ENCODE measurements at regions not wholly inside any gene's neighbourhood (a gene's known extent, or its start where the extent isn't known, plus 50 kb on each side); places are given as distances from the start of the nearest gene placed in this dataset.
"Not testable (repeated sequence)": the region's sequence is repeated elsewhere in the genome, so short reads cannot be mapped to it uniquely, and the experiment has no call there.

DNA sequence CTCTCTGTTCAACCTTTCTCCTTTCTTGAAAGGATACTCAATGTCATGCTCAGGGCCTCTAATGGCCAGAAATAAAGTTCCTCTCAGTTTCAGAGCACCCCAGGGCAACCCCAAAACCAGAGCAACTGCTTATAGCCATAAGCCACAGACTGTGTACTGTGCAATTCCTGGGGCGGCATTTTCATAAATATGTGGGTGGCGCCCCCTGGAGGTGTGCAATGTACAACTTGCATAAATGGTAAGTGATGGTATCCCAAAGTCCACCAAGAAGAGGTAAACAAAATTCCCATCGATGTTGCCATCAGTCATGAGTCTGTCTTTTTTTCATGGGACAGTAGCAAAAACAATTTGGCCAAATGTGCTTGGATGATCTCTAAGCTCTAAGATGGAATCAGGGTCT lies 108.4 kb upstream of the ROPN1B start:
- BruUV-seq (replicated peaks); DNase-seq (ENCODE audit: unreplicated experiment); intact Hi-C loops (cut with micrococcal nuclease); H3K4me3 Mint-ChIP-seq (ENCODE audit: unreplicated experiment); H3K4me1 Mint-ChIP-seq (ENCODE audit: insufficient read depth, unreplicated experiment); POLR2A ChIA-PET; H3K27me3 Mint-ChIP-seq (ENCODE audit: insufficient read depth, unreplicated experiment); CTCF ChIA-PET; H3K27ac Mint-ChIP-seq (ENCODE audit: low read depth, unreplicated experiment); H3K9me3 Mint-ChIP-seq (ENCODE audit: unreplicated experiment); H3K36me3 Mint-ChIP-seq (ENCODE audit: insufficient read depth, unreplicated experiment): not testable (repeated sequence)
- TF ChIP-seq, protein P1, sequence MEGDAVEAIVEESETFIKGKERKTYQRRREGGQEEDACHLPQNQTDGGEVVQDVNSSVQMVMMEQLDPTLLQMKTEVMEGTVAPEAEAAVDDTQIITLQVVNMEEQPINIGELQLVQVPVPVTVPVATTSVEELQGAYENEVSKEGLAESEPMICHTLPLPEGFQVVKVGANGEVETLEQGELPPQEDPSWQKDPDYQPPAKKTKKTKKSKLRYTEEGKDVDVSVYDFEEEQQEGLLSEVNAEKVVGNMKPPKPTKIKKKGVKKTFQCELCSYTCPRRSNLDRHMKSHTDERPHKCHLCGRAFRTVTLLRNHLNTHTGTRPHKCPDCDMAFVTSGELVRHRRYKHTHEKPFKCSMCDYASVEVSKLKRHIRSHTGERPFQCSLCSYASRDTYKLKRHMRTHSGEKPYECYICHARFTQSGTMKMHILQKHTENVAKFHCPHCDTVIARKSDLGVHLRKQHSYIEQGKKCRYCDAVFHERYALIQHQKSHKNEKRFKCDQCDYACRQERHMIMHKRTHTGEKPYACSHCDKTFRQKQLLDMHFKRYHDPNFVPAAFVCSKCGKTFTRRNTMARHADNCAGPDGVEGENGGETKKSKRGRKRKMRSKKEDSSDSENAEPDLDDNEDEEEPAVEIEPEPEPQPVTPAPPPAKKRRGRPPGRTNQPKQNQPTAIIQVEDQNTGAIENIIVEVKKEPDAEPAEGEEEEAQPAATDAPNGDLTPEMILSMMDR (IDR thresholded peaks at IDR 0.05; ENCODE audit: unreplicated experiment), result peak; percentile 16

DNA sequence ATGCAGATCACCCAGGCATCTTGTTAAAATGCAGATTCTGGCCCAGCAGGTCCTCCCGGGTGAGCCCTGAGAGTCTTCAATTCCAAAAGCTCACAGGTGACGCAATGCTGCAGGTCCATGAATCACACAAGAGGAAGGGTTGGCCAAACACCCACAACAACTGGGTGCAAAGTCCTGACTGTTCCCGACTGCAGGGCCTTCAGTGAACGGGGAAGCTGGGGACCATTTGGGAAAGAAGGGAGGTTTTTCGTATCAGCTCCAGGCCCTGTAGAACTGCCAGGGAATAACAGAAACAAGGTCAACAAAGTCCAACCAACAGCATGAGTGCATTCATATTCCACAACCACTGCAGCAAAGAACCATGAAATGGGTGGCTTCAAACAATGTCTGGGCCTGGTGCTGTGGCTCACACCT lies 106.1 kb upstream of the ROPN1B start:
- H3K4me3 Mint-ChIP-seq (ENCODE audit: unreplicated experiment); intact Hi-C loops (cut with micrococcal nuclease); CTCF ChIA-PET; BruUV-seq (replicated peaks); H3K9me3 Mint-ChIP-seq (ENCODE audit: unreplicated experiment); H3K27me3 Mint-ChIP-seq (ENCODE audit: insufficient read depth, unreplicated experiment); H3K4me1 Mint-ChIP-seq (ENCODE audit: insufficient read depth, unreplicated experiment); H3K36me3 Mint-ChIP-seq (ENCODE audit: insufficient read depth, unreplicated experiment); POLR2A ChIA-PET: not testable (repeated sequence)
- H3K27ac Mint-ChIP-seq (ENCODE audit: low read depth, unreplicated experiment), result peak overlapping the region; percentile 77
- peak; percentile 62 for DNase-seq (ENCODE audit: unreplicated experiment)

DNA sequence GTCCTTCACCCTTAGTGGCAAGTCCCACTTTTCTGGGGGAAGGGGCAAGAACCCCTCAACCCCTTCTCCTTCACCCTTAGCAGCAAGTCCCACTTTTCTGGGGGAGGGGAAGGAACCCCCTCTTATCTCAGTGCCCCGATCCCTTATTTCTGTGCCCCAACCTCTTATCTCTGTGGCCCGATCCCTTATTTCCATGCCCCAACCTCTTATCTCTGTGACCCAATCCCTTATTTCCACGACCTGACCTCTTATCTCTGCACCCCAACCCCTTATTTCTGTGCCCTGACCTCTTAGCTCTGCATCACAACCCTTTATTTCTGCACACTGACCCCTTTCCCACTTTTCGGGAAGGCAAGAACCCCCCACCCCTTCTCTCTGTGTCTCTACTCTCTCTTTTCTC lies 104.4 kb upstream of the ROPN1B start:
- H3K4me1 Mint-ChIP-seq (ENCODE audit: insufficient read depth, unreplicated experiment); H3K27me3 Mint-ChIP-seq (ENCODE audit: insufficient read depth, unreplicated experiment); H3K27ac Mint-ChIP-seq (ENCODE audit: low read depth, unreplicated experiment); H3K9me3 Mint-ChIP-seq (ENCODE audit: unreplicated experiment); POLR2A ChIA-PET; intact Hi-C loops (cut with micrococcal nuclease); H3K36me3 Mint-ChIP-seq (ENCODE audit: insufficient read depth, unreplicated experiment); BruUV-seq (replicated peaks); H3K4me3 Mint-ChIP-seq (ENCODE audit: unreplicated experiment); CTCF ChIA-PET; DNase-seq (ENCODE audit: unreplicated experiment): not testable (repeated sequence)

DNA sequence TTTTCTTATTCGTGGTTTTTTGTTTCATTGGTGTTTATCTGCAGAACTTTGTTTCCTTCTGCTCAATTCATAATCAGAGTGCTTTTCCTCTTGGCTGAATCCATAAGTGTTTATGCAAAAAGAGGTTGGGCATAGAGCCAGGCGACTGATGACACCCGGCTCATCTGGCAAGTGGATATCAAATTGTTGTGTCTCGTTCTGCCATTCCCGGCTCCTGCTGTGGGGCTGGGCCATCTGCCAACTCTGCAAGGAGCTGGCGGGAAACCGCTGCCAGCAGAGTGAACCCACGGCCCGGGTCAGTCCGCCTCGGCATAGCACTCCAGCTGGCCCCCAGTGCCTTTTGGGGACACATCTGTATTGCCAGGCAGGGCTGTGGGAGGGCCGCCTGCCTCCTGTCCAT lies 83.0 kb upstream of the ROPN1B start:
- CTCF ChIA-PET; BruUV-seq (replicated peaks); H3K36me3 Mint-ChIP-seq (ENCODE audit: insufficient read depth, unreplicated experiment); H3K27me3 Mint-ChIP-seq (ENCODE audit: insufficient read depth, unreplicated experiment); intact Hi-C loops (cut with micrococcal nuclease); H3K9me3 Mint-ChIP-seq (ENCODE audit: unreplicated experiment); POLR2A ChIA-PET; H3K4me3 Mint-ChIP-seq (ENCODE audit: unreplicated experiment): not testable (repeated sequence)
- peak; percentile 89 for DNase-seq (ENCODE audit: unreplicated experiment)
- H3K4me1 Mint-ChIP-seq (ENCODE audit: insufficient read depth, unreplicated experiment), result peaks cover 12% of the 10 kb centered on the region
- H3K27ac Mint-ChIP-seq (ENCODE audit: low read depth, unreplicated experiment), result peak overlapping the region; percentile 14

DNA sequence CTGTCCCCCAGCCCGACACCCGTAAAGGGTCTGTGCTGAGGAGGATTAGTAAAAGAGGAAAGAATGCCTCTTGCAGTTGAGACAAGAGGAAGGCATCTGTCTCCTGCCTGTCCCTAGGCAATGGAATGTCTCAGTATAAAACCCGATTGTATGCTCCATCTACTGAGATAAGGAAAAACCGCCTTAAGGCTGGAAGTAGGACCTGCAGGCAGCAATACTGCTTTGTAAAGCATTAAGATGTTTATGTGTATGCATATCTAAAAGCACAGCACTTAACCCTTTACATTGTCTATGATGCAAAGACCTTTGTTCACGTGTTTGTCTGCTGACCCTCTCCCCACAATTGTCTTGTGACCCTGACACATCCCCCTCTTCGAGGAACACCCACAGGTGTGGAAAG lies 69.8 kb upstream of the ROPN1B start:
- H3K36me3 Mint-ChIP-seq (ENCODE audit: insufficient read depth, unreplicated experiment); CTCF ChIA-PET; BruUV-seq (replicated peaks); H3K27me3 Mint-ChIP-seq (ENCODE audit: insufficient read depth, unreplicated experiment); H3K9me3 Mint-ChIP-seq (ENCODE audit: unreplicated experiment); H3K27ac Mint-ChIP-seq (ENCODE audit: low read depth, unreplicated experiment); DNase-seq (ENCODE audit: unreplicated experiment); H3K4me1 Mint-ChIP-seq (ENCODE audit: insufficient read depth, unreplicated experiment); POLR2A ChIA-PET; H3K4me3 Mint-ChIP-seq (ENCODE audit: unreplicated experiment); intact Hi-C loops (cut with micrococcal nuclease): not testable (repeated sequence)

DNA sequence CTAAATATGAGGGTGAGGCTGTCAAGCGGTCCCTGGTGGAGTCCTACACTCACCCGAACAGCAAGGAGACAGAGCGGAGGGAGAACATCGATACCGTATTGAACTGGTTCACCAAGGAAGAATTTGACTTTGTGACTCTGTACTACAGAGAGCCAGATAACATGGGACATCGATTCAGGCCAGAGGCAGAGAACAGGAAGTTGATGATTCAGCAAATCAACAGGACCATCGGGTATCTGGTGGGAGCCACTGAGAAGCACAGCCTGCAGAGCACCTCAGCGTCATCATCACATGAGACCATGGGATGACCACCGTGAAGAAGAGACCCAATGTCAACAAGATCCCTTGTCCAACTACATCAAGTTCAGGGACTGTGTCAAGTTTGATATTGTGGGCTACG lies 67.5 kb upstream of the ROPN1B start:
- intact Hi-C loops (cut with micrococcal nuclease); H3K27ac Mint-ChIP-seq (ENCODE audit: low read depth, unreplicated experiment); H3K27me3 Mint-ChIP-seq (ENCODE audit: insufficient read depth, unreplicated experiment); H3K9me3 Mint-ChIP-seq (ENCODE audit: unreplicated experiment); BruUV-seq (replicated peaks); POLR2A ChIA-PET; H3K4me3 Mint-ChIP-seq (ENCODE audit: unreplicated experiment); CTCF ChIA-PET; H3K4me1 Mint-ChIP-seq (ENCODE audit: insufficient read depth, unreplicated experiment); DNase-seq (ENCODE audit: unreplicated experiment); H3K36me3 Mint-ChIP-seq (ENCODE audit: insufficient read depth, unreplicated experiment): not testable (repeated sequence)

DNA sequence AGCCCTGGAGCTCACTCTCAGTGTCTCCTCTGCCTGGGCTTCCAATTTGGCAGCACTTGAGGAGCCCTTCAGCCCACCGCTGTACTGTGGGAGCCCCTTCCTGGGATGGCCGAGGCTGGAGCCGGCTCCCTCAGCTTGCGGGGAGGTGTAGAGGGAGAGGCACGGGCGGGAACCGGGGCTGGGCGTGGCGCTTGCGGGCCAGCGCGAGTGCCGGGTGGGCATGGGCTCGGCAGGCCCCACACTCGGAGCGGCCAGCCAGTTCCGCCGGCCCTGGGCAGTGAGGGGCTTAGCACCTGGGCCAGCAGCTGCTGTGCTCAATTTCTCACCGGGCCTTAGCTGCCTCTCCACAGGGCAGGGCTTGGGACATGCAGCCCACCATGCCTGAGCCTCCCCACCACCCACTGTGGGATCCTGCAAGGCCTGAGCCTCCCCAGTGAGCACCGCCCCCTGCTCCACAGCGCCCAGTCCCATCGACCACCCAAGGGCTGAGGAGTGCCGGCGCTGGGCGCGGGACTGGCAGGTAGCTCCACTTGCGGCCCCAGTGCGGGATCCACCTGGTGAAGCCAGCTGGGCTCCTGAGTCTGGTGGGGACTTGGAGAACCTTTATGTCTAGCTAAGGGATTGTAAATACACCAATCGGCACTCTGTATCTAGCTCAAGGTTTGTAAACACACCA lies 65.1 kb upstream of the ROPN1B start:
- DNase-seq (ENCODE audit: unreplicated experiment); H3K4me3 Mint-ChIP-seq (ENCODE audit: unreplicated experiment); intact Hi-C loops (cut with micrococcal nuclease); H3K36me3 Mint-ChIP-seq (ENCODE audit: insufficient read depth, unreplicated experiment); H3K9me3 Mint-ChIP-seq (ENCODE audit: unreplicated experiment); BruUV-seq (replicated peaks); H3K4me1 Mint-ChIP-seq (ENCODE audit: insufficient read depth, unreplicated experiment); H3K27me3 Mint-ChIP-seq (ENCODE audit: insufficient read depth, unreplicated experiment); H3K27ac Mint-ChIP-seq (ENCODE audit: low read depth, unreplicated experiment): not testable (repeated sequence)
- ChIA-PET POLR2A (interaction anchor here (0.6 kb wide), 2 partner anchors 11 to 40 kb away, joined by 3 read pairs; no protein-coding TSS in a partner anchor), CTCF (interaction anchor here (0.6 kb wide), 1 partner anchor 369 kb away, joined by 3 read pairs; no protein-coding TSS in a partner anchor)

DNA sequence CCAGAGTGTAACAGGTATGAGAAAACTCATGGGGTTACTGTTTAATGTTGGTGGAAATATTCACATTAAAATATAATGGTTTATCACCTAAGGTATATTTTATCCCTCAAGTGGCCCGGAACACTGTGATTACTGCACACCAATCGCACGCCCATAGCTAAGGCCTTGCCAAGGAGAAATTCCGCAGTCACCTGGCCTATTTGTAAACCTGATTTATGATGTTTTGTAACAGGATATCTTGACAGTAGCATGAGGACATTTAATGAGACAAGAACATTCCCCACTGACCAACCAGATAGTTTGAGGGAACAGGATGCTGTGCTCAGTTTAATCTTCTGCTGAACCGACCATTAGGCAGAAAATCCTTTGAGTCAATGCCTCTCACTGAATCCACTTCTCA lies 61.7 kb upstream of the ROPN1B start:
- H3K4me3 Mint-ChIP-seq (ENCODE audit: unreplicated experiment); DNase-seq (ENCODE audit: unreplicated experiment); H3K36me3 Mint-ChIP-seq (ENCODE audit: insufficient read depth, unreplicated experiment); POLR2A ChIA-PET; H3K27me3 Mint-ChIP-seq (ENCODE audit: insufficient read depth, unreplicated experiment); H3K9me3 Mint-ChIP-seq (ENCODE audit: unreplicated experiment); H3K27ac Mint-ChIP-seq (ENCODE audit: low read depth, unreplicated experiment); BruUV-seq (replicated peaks); CTCF ChIA-PET; intact Hi-C loops (cut with micrococcal nuclease); H3K4me1 Mint-ChIP-seq (ENCODE audit: insufficient read depth, unreplicated experiment): not testable (repeated sequence)

DNA sequence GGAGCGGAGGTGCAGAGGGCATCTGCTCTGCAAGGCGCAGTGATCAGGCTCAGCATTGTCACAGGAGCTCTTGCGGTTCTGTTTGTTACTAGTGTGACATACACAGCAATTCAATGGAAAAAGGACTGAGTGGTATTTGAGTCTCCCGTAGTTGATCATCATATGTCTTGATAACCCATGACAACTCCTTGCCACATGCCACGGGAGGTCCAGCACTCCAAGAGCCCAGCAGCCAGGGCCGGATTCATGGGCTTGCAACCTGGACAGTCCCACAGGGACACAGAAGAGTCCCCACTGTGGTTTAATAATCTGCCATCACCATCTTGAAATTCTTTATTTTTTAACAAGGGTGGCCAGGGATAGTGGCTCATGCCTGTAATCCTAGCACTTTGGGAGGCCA lies 58.1 kb upstream of the ROPN1B start:
- BruUV-seq (replicated peaks); DNase-seq (ENCODE audit: unreplicated experiment); H3K27ac Mint-ChIP-seq (ENCODE audit: low read depth, unreplicated experiment); H3K27me3 Mint-ChIP-seq (ENCODE audit: insufficient read depth, unreplicated experiment); H3K4me3 Mint-ChIP-seq (ENCODE audit: unreplicated experiment); CTCF ChIA-PET; POLR2A ChIA-PET; H3K36me3 Mint-ChIP-seq (ENCODE audit: insufficient read depth, unreplicated experiment); H3K9me3 Mint-ChIP-seq (ENCODE audit: unreplicated experiment): not testable (repeated sequence)
- intact Hi-C loops (cut with micrococcal nuclease), result loop anchor here (10.0 kb wide), 1 partner anchor 316 kb away; the partner anchor contains the start of gene OSBPL11
- H3K4me1 Mint-ChIP-seq (ENCODE audit: insufficient read depth, unreplicated experiment), result peaks cover 14% of the 10 kb centered on the region
